Caco-2 (cell line): ENCODE measurements at regions not wholly inside any gene's neighbourhood (a gene's known extent, or its start where the extent isn't known, plus 50 kb on each side); places are given as distances from the start of the nearest gene placed in this dataset.
"Not testable (repeated sequence)": the region's sequence is repeated elsewhere in the genome, so short reads cannot be mapped to it uniquely, and the experiment has no call there.

ENCODE experiments used
- BruUV-seq: library from RNA; stranded (reverse); fragments of 400-500 nt; replicated peaks from 2 replicates; lab custom pipeline; 2021; lab: Mats Ljungman, UMichigan
- CTCF ChIA-PET: fragments of 300-600 bp; sonication (Branson Sonifier 250); formaldehyde crosslinking; loops from one replicate; lab custom pipeline; 2022; ENCODE audit warnings: antibody characterized with exemption; lab: Charles Lee
- POLR2A ChIA-PET: fragments of 300-600 bp; sonication (Branson Sonifier 250); formaldehyde crosslinking; loops from one replicate; lab custom pipeline; 2022; ENCODE audit warnings: antibody characterized with exemption; lab: Charles Lee
- DNase-seq, 2 experiments: peaks; one replicate each; pipeline versions ENCODE4 v3.0.0 to v3.0.0-alpha.2; 2020 to 2022
- H3K27me3 ChIP-seq: replicated peaks from 2 replicates; pipeline ENCODE4 v1.6.0; 2011; ENCODE audit warnings: low read length; ENCODE audit not compliant: control insufficient read depth, insufficient read depth
- H3K36me3 ChIP-seq: 2 replicates; pipeline ENCODE4 v1.5.1; 2011; ENCODE audit warnings: low read length; ENCODE audit not compliant: control insufficient read depth, insufficient read depth
- H3K4me1 ChIP-seq: fragments of 250-450 bp; sonication (Bioruptor Pico); 2 replicates; pipeline ENCODE4 v1.5.1; 2020; ENCODE audit warnings: mild to moderate bottlenecking
- H3K4me3 ChIP-seq: 2 replicates; pipeline ENCODE4 v1.5.1; 2011; ENCODE audit warnings: low read depth, mild to moderate bottlenecking, control low read depth, low read length
- H3K9me3 ChIP-seq: fragments of 250-450 bp; sonication (Bioruptor Pico); 2 replicates; pipeline ENCODE4 v1.5.1; 2020; ENCODE audit warnings: mild to moderate bottlenecking, moderate library complexity
- H3K27ac Mint-ChIP-seq: one replicate; pipeline ENCODE4 v1.8.0; 2022; ENCODE audit warnings: mixed read lengths; ENCODE audit not compliant: unreplicated experiment
- H3K27me3 Mint-ChIP-seq: one replicate; pipeline ENCODE4 v1.8.0; 2022; ENCODE audit warnings: mixed read lengths; ENCODE audit not compliant: insufficient read depth, unreplicated experiment
- H3K36me3 Mint-ChIP-seq: one replicate; pipeline ENCODE4 v1.8.0; 2022; ENCODE audit warnings: mild to moderate bottlenecking, mixed read lengths; ENCODE audit not compliant: insufficient read depth, unreplicated experiment
- H3K4me1 Mint-ChIP-seq: one replicate; pipeline ENCODE4 v1.8.0; 2022; ENCODE audit warnings: low read depth, mixed read lengths; ENCODE audit not compliant: unreplicated experiment
- H3K4me3 Mint-ChIP-seq: one replicate; pipeline ENCODE4 v1.8.0; 2022; ENCODE audit warnings: mild to moderate bottlenecking, moderate library complexity, mixed read lengths; ENCODE audit not compliant: unreplicated experiment
- H3K9me3 Mint-ChIP-seq: one replicate; pipeline ENCODE4 v1.8.0; 2022; ENCODE audit warnings: mixed read lengths; ENCODE audit not compliant: unreplicated experiment
- intact Hi-C: fragments of 100-400 bp; cut with micrococcal nuclease; formaldehyde crosslinking; loops from one replicate; pipeline ENCODE4 v1.10.0; 2022; ENCODE audit not compliant: unreplicated experiment
- TF ChIP-seq, protein P1 (sequence below), 2 experiments: fragments of 200-600 bp in 1 of 2; IDR thresholded peaks; 1 replicate in 1 of 2; 2 replicates in 1 of 2; pipeline versions ENCODE4 v1.5.1 to v1.8.0; 2011 to 2022; ENCODE audit warnings: antibody characterized with exemption in 1 of 2, control low read depth in 1 of 2, inconsistent platforms in 1 of 2, low read depth in 1 of 2, low read length in 1 of 2, mild to moderate bottlenecking in 1 of 2, moderate library complexity in 1 of 2; ENCODE audit not compliant: insufficient read depth in 1 of 2, severe bottlenecking in 1 of 2, unreplicated experiment in 1 of 2

DNA sequence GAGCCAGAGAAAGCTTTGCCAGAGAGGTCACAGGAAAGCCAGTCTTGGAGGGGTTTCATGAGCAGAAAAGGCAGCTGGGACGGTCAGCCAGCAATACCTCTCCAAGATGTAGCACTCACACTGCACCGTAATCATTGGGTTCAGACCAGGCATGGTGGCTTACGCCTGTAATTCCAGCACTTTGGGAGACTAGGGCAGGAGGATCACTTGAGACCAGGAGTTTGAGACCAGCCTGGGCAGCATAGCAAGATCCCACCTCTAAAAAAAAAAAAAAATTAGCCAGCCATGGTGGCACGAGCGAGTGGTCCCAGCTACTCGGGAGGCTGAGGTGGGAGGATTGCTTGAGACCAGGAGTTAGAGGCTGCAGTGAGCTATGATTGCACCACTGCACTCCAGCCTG is 90.2 kb upstream of the CUX1 start:
- BruUV-seq = no TSS peak
- Histone ChIP-seq H3K4me1 (no peaks in the 10 kb centered on the region), H3K4me3 (no peak overlapping the region), H3K27me3 (no peaks in the 10 kb centered on the region), H3K36me3 (no peaks in the 10 kb centered on the region), H3K9me3 (no peaks in the 10 kb centered on the region)
- Mint-ChIP-seq H3K4me1 (no peaks in the 10 kb centered on the region), H3K36me3 (no peaks in the 10 kb centered on the region), H3K4me3 (no peak overlapping the region), H3K9me3 (peaks cover 9% of the 10 kb centered on the region), H3K27me3 (no peaks in the 10 kb centered on the region), H3K27ac (no peak overlapping the region)
- no peak for DNase-seq
- POLR2A ChIA-PET = no interaction called here
- intact Hi-C loops = no loop called here
- CTCF ChIA-PET = no interaction called here
- TF ChIP-seq, protein P1, sequence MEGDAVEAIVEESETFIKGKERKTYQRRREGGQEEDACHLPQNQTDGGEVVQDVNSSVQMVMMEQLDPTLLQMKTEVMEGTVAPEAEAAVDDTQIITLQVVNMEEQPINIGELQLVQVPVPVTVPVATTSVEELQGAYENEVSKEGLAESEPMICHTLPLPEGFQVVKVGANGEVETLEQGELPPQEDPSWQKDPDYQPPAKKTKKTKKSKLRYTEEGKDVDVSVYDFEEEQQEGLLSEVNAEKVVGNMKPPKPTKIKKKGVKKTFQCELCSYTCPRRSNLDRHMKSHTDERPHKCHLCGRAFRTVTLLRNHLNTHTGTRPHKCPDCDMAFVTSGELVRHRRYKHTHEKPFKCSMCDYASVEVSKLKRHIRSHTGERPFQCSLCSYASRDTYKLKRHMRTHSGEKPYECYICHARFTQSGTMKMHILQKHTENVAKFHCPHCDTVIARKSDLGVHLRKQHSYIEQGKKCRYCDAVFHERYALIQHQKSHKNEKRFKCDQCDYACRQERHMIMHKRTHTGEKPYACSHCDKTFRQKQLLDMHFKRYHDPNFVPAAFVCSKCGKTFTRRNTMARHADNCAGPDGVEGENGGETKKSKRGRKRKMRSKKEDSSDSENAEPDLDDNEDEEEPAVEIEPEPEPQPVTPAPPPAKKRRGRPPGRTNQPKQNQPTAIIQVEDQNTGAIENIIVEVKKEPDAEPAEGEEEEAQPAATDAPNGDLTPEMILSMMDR (IDR thresholded peaks at IDR 0.05; ENCODE audit: insufficient read depth in 1 of 2, low read depth in 1 of 2, low read length in 1 of 2, severe bottlenecking in 1 of 2, unreplicated experiment in 1 of 2) = no peak

DNA sequence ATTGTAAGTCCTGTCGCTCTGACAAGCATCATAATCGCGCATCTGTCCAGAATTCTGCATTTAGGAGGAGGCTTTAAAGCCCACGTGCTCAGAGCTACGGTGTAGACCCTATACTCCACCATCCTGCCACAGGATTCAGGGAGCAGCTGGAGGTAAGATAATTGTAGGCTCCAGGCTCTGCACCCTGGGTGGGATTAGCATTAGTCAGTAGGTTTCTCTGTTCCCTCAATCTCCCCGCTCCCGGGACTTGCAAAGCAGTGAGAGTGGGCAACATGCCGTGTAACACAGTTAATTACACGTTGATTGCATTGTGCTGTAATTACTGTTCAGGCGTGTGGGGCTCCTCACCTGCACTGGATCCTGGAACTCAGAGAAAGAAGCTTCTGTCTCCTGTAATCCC is 89.3 kb upstream of the CUX1 start:
- Mint-ChIP-seq H3K9me3 (peaks cover 8% of the 10 kb centered on the region), H3K36me3 (no peaks in the 10 kb centered on the region), H3K4me1 (no peaks in the 10 kb centered on the region), H3K4me3 (no peak overlapping the region), H3K27me3 (no peaks in the 10 kb centered on the region), H3K27ac (no peak overlapping the region)
- no peaks in the 10 kb centered on the region for H3K36me3 ChIP-seq
- intact Hi-C loops = no loop called here
- BruUV-seq = no TSS peak
- no peaks in the 10 kb centered on the region for H3K9me3 ChIP-seq
- no peak overlapping the region for H3K4me3 ChIP-seq
- TF ChIP-seq, protein P1 (IDR thresholded peaks at IDR 0.05; ENCODE audit: insufficient read depth in 1 of 2, low read depth in 1 of 2, low read length in 1 of 2, severe bottlenecking in 1 of 2, unreplicated experiment in 1 of 2) = no peak
- no peaks in the 10 kb centered on the region for H3K27me3 ChIP-seq
- no peaks in the 10 kb centered on the region for H3K4me1 ChIP-seq
- no peak for DNase-seq
- CTCF ChIA-PET = no interaction called here
- POLR2A ChIA-PET = no interaction called here

DNA sequence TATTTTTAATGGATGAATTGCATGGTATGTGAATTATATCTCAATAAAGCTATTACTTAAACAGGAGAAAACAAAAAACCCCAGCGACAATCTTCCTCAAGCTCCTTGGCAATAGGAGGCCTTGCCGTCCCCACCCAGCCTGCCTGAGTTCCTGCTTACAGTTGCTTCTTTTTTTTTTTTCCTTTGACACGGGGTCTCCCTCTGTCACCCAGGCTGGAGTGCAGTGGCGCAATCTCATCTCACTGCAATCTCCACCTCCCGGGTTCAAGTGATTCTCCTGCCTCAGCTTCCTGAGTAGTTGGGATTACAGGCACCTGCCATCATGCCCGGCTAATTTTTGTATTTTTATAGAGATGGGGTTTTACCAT is 88.6 kb upstream of the CUX1 start:
- BruUV-seq, H3K4me1 Mint-ChIP-seq, intact Hi-C loops, H3K9me3 Mint-ChIP-seq, H3K4me3 ChIP-seq, H3K27ac Mint-ChIP-seq, H3K27me3 Mint-ChIP-seq, POLR2A ChIA-PET, H3K27me3 ChIP-seq, H3K9me3 ChIP-seq, H3K4me1 ChIP-seq, H3K36me3 Mint-ChIP-seq, H3K4me3 Mint-ChIP-seq, H3K36me3 ChIP-seq, DNase-seq: not testable (repeated sequence)
- CTCF ChIA-PET = interaction anchor here (0.5 kb wide), 1 partner anchor 1270 kb away, joined by 5 read pairs; no protein-coding TSS in a partner anchor
